NCI-H774 (cell line): ENCODE measurements at regions not wholly inside any gene's neighbourhood (a gene's known extent, or its start where the extent isn't known, plus 50 kb on each side); places are given as distances from the start of the nearest gene placed in this dataset.

Source experiments
- DNase-seq: peaks from one replicate; lab custom pipeline; 2025; lab: John Stamatoyannopoulos, UW

DNA sequence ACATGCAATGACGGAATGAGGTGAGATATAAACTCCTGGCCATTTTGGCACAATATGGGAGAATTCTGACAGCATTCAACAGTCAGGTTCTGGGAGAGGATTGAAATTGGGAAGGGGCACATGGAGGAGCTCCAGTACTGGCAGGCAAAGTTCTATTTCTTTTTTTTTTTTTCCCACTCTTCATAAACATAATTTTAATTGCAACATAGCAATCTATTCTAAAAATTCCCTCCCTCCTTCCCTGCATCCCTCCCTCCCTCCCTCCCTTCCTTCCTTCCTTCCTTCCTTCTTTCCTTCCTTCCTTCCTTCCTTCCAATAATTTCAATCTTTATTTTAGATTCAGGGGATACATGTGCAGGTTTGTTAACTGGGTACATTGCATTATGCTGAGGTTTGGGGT, 93.2 kb downstream of the PTCSC3 start:
- no peak for DNase-seq

DNA sequence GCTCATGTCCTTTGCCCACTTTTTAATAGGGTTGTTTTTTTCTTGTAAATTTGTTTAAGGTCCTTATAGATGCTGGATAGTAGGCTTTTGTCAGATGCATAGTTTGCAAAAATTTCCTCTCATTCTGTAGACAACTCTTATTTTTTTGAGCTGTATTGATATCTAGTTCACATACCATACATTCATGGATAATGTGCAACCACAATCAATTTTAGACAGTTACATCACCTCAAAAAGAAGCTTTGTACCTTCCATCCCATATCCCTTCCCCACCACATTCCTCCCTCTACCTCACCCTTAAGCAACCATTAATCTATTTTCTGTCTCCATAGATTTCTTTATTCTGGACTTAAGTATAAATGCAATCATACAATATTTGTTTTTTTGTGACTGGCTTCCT, 98.4 kb downstream of the PTCSC3 start:
- DNase-seq: no peak

DNA sequence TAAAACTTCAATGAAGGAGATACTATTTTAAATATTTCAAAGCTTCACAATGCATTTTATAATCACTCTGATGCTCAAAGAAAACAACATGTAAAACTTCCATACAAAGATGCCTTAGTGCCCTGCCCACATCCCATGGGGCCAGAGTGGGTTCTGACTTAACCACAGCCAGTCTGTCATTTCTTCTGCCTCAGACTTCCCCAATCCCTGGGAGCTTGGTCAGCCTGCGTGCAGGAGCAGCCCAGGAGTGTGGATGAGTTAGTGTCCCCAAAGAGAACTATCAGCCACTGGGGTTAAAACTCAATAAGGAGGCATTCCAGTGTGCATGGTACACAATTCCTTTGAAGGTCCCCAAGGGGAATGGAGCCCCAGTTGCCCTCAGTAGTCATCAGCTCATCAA, 100.3 kb downstream of the PTCSC3 start:
- no peak for DNase-seq

DNA sequence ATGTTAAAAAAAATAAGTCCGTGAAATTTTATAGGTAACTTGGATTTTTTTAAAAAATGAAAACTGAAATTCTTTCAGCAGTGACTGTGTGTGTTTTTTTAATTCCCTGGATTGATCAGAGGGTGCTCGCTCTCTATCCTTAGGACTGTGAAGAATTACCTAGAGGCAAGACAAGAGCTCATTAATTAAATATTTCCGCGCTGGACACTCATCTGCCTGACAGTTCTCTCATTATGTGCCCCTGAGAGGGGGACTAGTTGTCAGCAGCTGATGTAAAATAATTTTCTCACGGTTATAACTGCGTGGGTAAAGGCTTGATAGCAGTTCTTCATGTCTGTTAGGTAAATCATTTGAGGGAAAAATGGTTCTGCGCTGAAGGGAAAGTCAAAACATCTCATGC, 101.3 kb downstream of the PTCSC3 start:
- DNase-seq: no peak

DNA sequence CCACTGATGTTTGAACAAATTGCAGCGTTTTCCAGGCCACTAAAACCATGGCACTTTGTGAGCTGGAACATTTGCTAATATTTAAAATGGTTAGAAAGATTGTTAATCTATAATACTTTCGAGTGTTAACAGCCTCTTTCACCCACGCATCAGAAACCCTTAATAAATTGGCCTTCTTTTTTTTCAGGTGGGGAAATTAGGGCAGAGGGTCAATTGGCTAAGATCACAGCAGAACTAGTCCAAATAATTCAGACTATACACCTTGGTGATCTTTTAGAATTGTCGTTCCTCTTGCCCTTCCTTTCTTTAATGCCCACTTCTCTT, 105.8 kb downstream of the PTCSC3 start:
- no peak for DNase-seq

DNA sequence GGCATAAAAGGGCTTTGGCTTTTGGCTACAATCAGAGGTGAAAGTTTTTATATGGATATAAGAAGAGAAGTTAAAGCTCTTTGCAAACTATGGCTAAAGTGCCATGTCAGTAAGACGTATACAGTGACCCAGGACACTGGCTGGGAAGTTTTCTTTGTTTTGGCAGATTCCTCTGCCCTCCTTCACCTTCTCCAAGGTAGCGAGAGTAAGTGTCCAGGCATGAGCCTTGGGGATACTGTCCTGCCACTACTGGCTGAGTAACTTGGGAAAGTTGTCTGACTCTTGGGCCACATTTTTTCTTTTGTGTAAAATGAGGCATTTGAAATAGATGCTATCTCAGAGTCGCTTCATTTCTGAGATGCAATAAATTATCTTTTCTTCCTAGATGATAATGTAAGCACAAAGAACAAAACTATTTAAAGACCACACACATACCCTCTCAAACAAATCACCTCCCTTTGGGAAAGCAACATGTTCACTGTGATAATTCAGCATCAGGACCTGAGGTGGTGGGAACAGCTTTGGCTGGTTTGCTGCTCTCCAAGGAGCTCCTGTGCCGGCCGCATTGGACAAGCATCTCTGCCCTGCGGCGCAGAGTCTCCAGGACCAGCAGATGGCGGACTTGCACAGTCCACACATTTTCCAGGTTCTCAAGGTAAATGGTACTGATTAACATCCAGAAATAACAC, 106.3 kb downstream of the PTCSC3 start:
- DNase-seq: peak; percentile 88

DNA sequence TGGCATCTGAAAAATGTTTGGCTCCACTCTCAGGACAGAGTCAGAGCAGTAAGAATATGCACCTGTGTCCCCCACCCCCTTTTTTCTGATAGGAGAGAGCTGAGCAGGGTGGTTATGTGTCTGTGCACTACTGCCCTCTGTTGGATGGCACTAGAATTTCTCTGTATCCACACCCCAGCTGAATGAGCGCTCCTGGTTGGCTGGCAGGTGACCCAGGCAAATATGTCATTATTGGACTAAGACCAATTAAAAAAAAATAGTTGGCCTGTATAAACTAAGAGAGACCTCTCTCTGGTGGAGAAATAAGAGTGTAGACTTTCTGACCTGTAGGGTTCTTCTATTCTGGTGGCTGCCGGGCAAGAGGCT, 107.0 kb downstream of the PTCSC3 start:
- DNase-seq: peak; percentile 59

DNA sequence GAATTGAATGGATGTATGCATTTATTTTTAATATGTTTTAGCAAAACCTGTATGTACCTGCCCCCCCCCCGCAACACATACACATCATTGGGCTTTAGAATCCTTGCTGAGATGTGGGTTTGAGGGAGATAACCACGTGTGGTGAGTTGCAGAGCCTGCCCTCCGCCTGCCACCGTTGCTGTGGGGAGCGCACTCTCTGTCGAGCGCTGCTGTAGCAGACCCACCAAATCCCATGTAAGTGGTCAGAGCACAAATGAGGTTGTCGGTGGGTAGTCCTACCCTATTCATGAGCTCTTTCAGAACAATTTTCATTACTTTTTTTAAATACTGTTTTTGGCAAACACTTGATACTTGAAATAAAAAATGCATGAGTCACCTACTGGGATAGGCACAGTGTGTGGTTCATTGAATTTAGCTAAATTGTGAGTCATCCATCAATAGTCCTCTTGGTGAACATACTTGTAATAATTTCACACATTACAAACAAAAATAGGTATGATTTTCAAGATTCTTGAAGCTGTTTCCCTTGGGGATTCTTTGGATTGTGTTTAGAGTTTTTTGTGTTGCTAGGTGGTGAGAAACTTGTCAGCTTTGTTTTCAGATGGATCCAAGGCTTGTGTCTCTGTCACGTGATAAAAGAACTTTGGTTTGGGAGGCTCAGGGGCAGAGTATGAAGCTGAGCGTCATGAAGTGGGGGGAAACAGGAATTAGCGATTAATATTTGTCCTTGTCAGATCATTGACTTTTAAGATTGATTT, 107.6 kb downstream of the PTCSC3 start:
- no peak for DNase-seq

DNA sequence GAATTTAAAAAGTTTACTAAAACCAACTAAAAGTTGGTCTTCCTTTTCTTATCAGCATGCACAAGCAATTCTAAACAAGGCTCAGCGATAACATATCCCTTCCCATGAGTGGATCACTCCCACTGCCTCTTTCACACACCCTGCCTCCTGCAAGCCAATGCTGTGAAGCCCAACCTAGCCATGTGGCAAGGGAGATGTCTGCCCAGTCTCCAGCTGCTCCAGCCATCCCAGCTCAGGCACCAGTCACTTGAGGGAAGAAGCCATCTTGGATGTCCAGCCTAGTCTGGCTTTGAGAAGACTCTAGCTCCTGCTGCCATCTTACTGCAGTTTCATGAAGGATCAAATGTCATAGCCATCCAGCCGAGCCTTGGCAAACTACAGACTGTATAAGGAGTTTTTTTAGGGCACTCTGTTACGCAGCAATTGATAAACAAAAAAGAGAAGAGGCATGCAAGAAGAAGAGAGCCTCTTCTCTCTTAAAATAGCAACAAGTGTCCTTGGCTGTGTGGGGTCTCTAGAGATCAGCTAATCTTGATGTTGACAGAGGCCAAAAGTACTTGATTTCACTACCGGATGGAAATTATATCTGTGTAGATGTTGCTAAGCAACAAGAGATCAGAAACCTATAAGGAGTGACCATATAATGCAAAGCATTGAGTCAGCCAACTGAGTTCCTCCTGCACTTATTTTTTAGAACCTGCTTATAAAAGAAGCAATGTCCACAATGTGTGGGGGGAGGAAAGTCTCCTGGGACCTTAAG, 108.9 kb downstream of the PTCSC3 start:
- DNase-seq: no peak

DNA sequence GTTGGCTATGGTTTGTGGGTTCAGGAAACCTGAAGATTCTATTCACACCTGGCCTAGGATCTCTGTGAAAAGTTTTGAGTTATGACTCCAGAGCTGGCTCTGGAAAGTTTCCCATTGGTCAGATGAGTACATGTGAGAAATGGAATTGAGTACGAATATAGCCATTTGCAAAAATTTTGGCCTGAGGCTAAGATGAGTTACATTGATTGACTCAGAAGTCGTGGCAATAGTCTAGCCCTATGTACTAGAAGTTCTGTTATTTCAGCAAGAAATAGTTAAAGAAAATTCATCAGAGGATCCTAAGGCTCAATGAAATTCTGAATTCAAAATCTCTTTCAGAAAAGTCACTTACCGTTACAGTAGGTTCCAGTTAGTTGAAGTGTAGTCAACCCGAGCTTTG, 109.9 kb downstream of the PTCSC3 start:
- no peak for DNase-seq

DNA sequence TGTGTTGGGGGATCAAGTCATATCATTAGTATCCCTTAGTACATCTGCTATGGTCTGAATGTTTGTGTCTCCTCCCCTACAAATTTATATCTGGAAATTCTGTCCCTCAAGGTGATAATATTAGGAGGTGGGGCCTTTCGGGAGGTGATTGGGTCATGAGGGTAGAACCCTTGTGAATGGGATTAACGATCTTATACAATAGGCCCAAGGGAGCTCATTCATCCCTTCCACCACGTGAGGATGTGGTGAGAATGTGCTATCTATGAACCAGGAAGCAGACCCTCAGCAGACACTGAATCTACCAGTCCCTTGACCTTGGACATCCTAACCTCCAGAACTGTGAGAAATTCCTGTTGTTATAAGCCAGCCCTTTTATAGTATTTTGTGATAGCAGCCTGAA, 110.7 kb downstream of the PTCSC3 start:
- no peak for DNase-seq

DNA sequence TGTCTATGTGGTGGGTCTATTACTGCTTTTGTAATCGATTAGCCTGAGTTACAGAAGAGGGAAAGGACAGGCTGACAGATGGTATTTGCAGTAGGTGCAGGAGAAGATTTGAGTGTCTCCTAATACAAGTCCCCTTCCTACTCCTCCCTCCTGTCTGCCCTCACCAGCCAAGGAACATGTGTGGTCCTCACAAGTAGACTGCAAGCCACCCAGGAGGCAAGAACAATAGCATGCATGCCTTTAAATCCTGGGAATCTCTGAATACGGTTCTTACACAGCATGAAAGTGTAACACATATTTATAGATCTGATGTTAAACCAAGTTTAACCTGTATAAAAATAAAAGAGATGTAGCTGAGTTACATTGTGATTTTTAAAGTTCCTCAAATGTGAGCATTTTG, 117.0 kb downstream of the PTCSC3 start:
- no peak for DNase-seq

DNA sequence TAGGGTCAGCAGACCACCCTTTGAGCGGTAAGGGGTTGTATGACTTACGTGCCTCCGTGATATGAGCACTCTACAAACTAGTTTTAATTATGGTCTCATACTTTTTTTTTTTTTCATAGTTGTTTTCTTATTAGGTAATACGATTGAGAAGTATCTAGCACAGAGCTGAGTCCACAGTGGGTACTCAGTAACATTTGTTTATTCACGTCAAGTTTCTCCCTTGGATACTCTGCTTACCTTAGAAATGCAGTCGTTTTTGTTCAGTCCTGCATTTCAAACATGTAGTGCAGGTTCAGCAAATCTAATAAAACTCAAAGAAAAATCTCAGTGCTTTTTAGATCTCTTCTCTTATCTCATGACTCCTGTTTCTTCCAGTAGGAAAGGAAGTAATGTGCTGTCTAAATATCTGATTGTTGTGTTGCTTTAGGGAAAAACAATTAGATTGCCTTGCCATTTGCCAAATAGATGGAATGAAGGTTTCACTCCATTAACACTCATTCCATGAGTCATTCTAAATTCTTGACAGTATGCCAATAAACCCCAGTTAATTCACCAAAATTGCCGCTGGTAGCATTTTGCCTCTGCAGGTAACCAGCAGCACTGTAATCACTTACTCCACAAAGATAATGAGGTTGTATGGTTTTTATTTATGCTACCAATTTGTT, 118.9 kb downstream of the PTCSC3 start:
- DNase-seq: peak; percentile 57

DNA sequence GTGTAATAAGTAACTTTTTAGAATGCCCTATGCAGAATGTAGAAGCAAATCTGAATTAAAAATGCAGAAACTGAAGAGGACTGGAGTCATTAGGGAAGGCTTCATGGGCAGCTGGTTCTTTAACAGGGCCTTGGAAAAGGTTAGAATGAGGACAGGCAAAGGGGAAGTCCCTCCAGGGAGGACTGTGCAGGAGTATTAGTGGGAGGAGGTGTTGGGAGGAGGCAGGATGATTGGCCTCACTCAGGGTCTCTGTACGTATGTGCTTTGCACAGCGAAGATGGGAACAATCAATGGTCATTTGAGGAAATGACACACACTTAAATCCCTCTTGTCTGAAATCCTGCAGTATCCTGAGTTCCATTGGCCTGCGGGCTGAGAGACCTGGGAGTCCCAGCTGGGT, 119.7 kb downstream of the PTCSC3 start:
- DNase-seq: no peak

DNA sequence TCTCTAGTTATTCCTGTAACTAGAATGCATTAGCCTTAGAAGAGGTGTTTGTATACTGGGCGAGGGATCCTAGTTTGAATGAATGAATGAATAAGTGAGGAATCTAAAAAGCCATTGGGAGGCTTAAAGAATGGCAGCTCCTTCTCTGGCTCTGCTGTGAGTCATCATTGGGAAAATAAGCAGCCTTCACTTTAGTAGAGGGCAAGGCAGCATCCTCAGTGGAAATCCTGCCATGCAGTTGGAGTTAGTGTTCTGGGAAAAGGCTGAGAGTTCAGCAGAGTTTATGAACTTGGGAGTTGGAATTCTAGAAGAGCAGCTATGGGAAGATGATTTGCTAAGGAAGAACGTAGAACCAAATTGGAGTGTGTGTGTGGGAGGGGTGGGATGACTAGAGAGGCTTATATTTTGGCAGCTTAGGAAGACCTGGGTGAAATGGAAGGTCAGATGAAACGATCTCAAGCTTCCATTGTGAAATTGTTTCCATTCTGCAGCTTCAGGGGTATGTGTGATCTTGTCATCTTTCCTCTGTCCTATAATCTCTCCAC, 120.8 kb downstream of the PTCSC3 start:
- DNase-seq: no peak

DNA sequence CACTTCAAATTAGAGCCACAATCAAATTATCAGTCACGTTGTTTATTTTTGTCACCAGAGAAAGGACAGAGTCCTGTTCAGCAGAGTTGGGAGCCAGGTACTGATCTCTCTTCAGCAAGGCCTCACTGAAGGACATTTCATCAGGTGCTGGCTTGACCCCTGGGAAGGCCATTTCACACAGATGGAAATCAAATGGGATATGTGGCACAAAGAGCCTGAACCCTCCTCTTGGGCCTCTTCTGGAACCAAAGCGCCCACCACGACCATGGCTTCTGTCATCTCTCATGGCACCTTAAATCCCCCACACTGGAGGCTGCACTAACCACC, 121.5 kb downstream of the PTCSC3 start:
- DNase-seq: no peak

DNA sequence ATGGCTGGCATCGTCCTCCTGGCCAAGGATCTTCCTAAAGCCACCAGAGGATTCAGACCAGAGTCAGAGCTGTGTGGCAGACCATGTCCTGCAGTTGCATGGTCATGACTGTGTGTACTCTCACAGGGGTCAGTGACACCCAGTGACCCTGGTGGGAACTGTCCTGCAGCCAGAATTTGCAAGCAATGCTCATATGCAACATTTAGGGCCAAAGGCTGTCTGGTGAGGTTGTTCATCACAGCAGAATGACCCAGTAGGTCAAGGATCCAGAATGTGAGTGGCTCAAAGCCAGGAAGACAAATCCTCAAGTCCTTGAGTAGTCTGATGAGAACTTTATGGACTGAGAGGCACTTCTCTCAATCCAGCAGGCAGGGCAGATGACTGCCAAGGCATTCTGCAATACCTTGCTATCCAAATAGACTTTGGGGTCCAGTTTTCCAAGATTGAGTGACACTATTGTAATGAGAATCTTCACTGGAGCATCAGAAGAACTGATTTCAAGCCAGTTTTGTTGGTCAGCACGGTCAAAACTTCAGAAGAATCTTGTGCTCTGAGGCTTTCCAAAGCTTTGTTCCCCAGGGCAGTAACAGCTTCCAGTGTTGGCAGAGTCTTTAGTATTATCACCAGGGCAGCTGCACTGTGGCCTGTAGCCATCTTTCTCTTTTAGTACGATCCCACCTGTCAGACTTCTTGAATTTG, 122.0 kb downstream of the PTCSC3 start:
- no peak for DNase-seq

DNA sequence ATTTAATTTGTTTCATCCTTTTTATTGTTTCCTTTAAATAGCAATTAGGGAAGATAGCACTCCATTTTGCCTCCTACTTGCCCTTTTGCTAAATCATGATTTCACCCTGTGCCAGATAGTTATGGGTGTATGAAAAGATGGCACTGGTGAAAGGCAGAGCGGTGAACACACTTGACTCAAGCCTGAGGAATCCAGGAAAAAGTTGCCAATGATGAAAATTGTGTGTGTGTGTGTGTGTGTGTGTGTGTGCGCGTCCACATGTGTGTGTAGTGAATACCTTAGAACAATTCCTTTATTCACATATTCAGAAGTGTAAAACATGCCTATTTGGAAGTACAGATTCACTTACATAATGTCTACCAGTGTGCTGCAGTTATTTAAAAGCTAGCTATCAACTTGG, 123.8 kb downstream of the PTCSC3 start:
- DNase-seq: no peak

DNA sequence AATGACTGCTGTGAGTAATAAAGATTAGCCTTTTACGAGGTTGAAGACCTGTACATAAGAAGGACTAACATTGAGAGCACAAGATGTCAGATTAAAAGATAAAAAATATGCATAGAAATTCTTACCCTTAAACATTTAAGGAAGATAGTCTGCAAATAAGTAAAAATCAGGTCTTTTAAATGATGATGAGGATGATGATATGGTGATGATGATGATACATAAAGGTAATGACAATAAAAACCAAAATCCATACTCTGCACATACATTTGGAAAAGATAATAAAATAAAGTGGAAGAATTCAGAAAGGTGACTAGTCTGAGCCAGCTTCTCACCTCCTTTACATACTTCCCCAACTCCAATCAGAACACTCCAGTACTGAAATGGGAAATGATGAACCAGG, 124.5 kb downstream of the PTCSC3 start:
- no peak for DNase-seq

DNA sequence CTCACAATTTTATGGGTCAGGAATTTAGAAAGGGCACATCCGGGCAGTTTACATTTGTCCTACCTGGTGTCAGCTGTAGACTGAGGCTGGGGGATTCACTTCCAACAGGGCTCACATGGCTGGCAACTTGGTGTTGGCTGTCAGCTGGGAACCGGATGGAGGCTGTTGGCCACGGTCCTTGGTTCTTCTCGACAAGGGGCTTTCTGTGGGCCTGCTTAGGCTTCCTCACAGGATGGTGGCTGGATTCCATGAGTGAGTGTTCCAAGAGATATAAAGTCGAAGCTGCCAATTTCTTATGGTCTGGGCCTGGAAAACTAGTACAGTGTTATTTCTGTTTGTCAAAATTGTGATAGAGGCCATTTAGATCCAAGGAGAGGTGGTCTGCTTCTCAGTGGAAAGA, 127.9 kb downstream of the PTCSC3 start:
- DNase-seq: no peak

DNA sequence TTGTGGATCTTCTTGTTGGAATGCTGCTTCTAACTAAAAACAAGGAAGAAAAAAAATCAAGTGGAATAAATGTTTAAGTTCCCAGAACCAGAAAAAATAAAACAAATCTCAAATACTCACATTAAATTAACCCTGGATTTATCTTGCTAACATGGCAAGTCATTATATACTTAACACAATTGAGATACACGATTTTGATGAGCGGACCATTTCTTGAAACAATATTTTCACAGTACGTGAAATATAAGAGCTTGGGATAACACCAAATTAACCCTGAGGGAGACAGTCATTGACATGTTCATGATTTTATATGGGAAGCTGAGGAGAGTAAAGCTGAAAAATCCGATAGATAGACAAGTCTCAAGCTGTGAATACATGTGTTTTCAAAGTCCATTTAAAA, 128.6 kb downstream of the PTCSC3 start:
- DNase-seq: no peak

DNA sequence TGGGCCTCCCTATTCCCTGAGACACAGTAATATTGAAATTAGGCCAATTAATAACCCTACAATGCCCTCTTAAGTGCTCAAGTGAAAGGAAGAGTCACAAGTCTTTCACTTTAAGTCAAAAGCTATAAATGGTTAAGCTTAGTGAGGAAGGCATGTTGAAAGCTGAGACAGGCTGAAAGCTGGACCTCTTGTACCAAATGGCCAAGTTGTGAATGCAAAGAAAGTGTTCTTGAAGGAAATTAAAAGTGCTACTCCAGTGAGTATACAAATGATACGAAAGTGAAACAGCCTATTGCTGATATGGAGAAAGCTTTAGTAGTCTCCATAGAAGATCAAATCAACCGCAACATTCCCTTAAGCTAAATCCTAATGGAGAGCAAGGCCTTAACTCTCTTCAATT, 140.8 kb downstream of the PTCSC3 start:
- no peak for DNase-seq
